ENCODE measurements at regions not wholly inside any gene's neighbourhood (a gene's known extent, or its start where the extent isn't known, plus 50 kb on each side); places are given as distances from the start of the nearest gene placed in this dataset.
"Not testable (repeated sequence)": the region's sequence is repeated elsewhere in the genome, so short reads cannot be mapped to it uniquely, and the experiment has no call there.

GRCh38 chr2:72031346-72032110, 116.1 kb downstream of the CYP26B1 start:
- DNase-seq = no peak

- no peak for DNase-seq
Measured at GRCh38 chr2:72028996-72029395, 118.7 kb downstream of the CYP26B1 start.

GRCh38 chr2:72028351-72028995, 119.2 kb downstream of the CYP26B1 start:
- DNase-seq = no peak

GRCh38 chr2:72027426-72028161, 120.1 kb downstream of the CYP26B1 start:
- DNase-seq = no peak

GRCh38 chr2:72026819-72027425, 120.7 kb downstream of the CYP26B1 start:
- DNase-seq = no peak

GRCh38 chr2:72024451-72025175, 123.0 kb downstream of the CYP26B1 start:
- DNase-seq = no peak

GRCh38 chr2:72023678-72024390, 123.8 kb downstream of the CYP26B1 start:
- no peak for DNase-seq

- DNase-seq = not testable (repeated sequence)
Measured at GRCh38 chr2:72021371-72021770, 126.3 kb downstream of the CYP26B1 start.

- DNase-seq = no peak
Measured at GRCh38 chr2:72015266-72015665, 132.4 kb downstream of the CYP26B1 start.

- no peak for DNase-seq
Measured at GRCh38 chr2:72014831-72015230, 132.8 kb downstream of the CYP26B1 start.

- DNase-seq = no peak
Measured at GRCh38 chr2:72013726-72014125, 133.9 kb downstream of the CYP26B1 start.

- DNase-seq = peak; percentile 2
Measured at GRCh38 chr2:72012886-72013574, 134.6 kb downstream of the CYP26B1 start.

GRCh38 chr2:72011791-72012190, 135.9 kb downstream of the CYP26B1 start:
- DNase-seq = no peak

- DNase-seq = no peak
Measured at GRCh38 chr2:72011370-72011689, 136.3 kb downstream of the CYP26B1 start.

- no peak for DNase-seq
Measured at GRCh38 chr2:72010647-72011369, 136.9 kb downstream of the CYP26B1 start.

- no peak for DNase-seq
Measured at GRCh38 chr2:72008608-72009007, 139.1 kb downstream of the CYP26B1 start.

- DNase-seq = no peak
Measured at GRCh38 chr2:72007402-72007801, 140.3 kb downstream of the CYP26B1 start.

GRCh38 chr2:72006188-72006736, 141.4 kb downstream of the CYP26B1 start:
- DNase-seq = no peak

GRCh38 chr2:72004976-72005375, 142.7 kb downstream of the CYP26B1 start:
- no peak for DNase-seq

GRCh38 chr2:72004201-72004915, 143.3 kb downstream of the CYP26B1 start:
- DNase-seq = no peak

Measured in NCI-H1694 (cell line).